ENCODE measurements at regions not wholly inside any gene's neighbourhood (a gene's known extent, or its start where the extent isn't known, plus 50 kb on each side); places are given as distances from the start of the nearest gene placed in this dataset.

DNA sequence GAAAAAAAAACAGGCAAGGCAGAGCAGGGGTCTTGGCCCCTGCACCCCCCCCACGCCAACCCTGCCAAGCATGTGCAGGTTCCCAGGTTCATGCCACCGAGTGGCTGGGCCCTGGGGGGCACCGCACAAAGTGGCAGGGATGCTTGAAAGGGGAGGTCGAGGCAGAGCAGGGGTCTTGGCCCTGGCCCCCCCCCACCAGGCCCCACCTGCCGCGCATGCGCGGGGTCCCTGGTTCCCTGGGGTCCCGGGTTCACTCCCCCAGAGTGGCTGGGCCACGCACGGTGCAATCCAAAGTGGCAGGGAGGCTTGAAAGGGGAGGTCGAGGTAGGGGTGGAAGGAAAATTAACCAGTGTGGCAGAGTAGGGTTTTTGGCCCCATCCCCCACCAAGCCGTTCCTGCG, 312.2 kb downstream of the ALG10 start:
- WGBS, 3 donors: 76 to 89% (median 82%) methylated on average over 11 to 14 of the region's 14 CpGs
- no peaks in the 10 kb centered on the region for H3K36me3 ChIP-seq (ENCODE audit: control insufficient read depth in 3 of 3, insufficient read depth in 2 of 3, low read depth in 1 of 3, low read length in 3 of 3)
- H3K4me1 ChIP-seq (ENCODE audit: control insufficient read depth in 3 of 3, insufficient read depth in 2 of 3, low read depth in 1 of 3, low read length in 2 of 3): no peaks in the 10 kb centered on the region
- no peaks in the 10 kb centered on the region for H3K27me3 ChIP-seq (ENCODE audit: control insufficient read depth in 3 of 3, insufficient read depth in 3 of 3, low read length in 3 of 3)
- DNase-seq (no peak), FAIRE-seq (no peak)
- no peak overlapping the region for H3K27ac ChIP-seq (ENCODE audit: low read depth in 1 of 3, low read length in 2 of 3)
- peaks cover 4 to 98% of the 10 kb centered on the region in 2 donors for H3K9me3 ChIP-seq (ENCODE audit: control insufficient read depth in 2 of 2, insufficient read depth in 1 of 2, low read depth in 1 of 2, low read length in 1 of 2)
- H3K4me3 ChIP-seq (ENCODE audit: low read depth in 1 of 3, low read length in 3 of 3): no peak overlapping the region

DNA sequence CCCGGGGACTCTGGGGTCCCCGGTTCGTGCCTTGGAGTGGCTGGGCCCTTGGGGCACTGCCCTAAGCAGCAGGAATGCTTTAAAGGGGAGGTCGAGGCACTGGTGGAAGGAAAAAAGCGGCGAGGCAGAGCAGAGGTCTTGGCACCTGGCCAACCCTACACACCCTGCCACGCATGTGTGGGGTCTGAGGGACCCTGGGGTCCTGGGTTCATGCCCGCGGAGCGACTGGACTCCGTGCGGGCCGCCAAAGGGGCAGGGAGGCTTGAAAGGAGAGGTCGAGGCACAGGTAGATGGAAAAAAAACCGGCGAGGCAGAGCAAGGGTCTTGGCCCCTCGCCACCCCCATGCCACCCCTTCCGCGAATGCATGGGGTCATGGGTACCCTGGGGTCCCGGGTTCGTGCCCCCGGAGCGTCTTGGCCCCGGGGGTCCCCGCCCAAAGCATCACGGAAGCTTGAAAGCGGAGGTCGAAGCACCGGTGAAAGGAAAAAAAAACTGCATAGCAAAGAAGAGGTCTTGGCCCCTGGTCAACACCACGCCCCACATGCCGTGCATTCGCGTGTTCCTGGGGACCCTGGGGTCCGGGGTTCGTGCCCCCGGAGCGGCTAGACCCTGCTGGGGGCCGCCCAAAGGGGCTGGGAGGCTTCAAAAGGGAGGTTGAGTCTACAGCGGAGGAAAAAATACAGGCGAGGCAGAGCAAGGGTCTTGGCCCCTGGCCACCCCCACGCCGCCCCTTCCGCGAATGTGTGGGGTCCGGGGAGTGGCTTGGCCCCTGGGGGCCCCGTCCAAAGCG, 312.9 kb downstream of the ALG10 start:
- Histone ChIP-seq H3K36me3 (ENCODE audit: control insufficient read depth in 3 of 3, insufficient read depth in 2 of 3, low read depth in 1 of 3, low read length in 3 of 3) (no peaks in the 10 kb centered on the region), H3K27me3 (ENCODE audit: control insufficient read depth in 3 of 3, insufficient read depth in 3 of 3, low read length in 3 of 3) (no peaks in the 10 kb centered on the region), H3K4me1 (ENCODE audit: control insufficient read depth in 3 of 3, insufficient read depth in 2 of 3, low read depth in 1 of 3, low read length in 2 of 3) (no peaks in the 10 kb centered on the region), H3K27ac (ENCODE audit: low read depth in 1 of 3, low read length in 2 of 3) (no peak overlapping the region), H3K9me3 (ENCODE audit: control insufficient read depth in 2 of 2, insufficient read depth in 1 of 2, low read depth in 1 of 2, low read length in 1 of 2) (peaks cover 4 to 98% of the 10 kb centered on the region in 2 donors), H3K4me3 (ENCODE audit: low read depth in 1 of 3, low read length in 3 of 3) (no peak overlapping the region)
- FAIRE-seq: no peak
- DNase-seq: no peak
- WGBS, 3 donors: 53 to 54% (median 54%) methylated on average over 46 to 47 of the region's 47 CpGs

GRCh38 chr12:34335819-34336262, 313.5 kb downstream of the ALG10 start:
- DNase-seq (no peak), FAIRE-seq (no peak)
- peaks cover 2 to 98% of the 10 kb centered on the region in 2 donors for H3K9me3 ChIP-seq (ENCODE audit: control insufficient read depth in 2 of 2, insufficient read depth in 1 of 2, low read depth in 1 of 2, low read length in 1 of 2)
- no peaks in the 10 kb centered on the region for H3K4me1 ChIP-seq (ENCODE audit: control insufficient read depth in 3 of 3, insufficient read depth in 2 of 3, low read depth in 1 of 3, low read length in 2 of 3)
- no peak overlapping the region for H3K4me3 ChIP-seq (ENCODE audit: low read depth in 1 of 3, low read length in 3 of 3)
- H3K27me3 ChIP-seq (ENCODE audit: control insufficient read depth in 3 of 3, insufficient read depth in 3 of 3, low read length in 3 of 3): no peaks in the 10 kb centered on the region
- 59 to 67% (median 64%) methylated on average over 25 of the region's 25 CpGs for WGBS, 3 donors
- no peaks in the 10 kb centered on the region for H3K36me3 ChIP-seq (ENCODE audit: control insufficient read depth in 3 of 3, insufficient read depth in 2 of 3, low read depth in 1 of 3, low read length in 3 of 3)
- no peak overlapping the region for H3K27ac ChIP-seq (ENCODE audit: low read depth in 1 of 3, low read length in 2 of 3)

DNA sequence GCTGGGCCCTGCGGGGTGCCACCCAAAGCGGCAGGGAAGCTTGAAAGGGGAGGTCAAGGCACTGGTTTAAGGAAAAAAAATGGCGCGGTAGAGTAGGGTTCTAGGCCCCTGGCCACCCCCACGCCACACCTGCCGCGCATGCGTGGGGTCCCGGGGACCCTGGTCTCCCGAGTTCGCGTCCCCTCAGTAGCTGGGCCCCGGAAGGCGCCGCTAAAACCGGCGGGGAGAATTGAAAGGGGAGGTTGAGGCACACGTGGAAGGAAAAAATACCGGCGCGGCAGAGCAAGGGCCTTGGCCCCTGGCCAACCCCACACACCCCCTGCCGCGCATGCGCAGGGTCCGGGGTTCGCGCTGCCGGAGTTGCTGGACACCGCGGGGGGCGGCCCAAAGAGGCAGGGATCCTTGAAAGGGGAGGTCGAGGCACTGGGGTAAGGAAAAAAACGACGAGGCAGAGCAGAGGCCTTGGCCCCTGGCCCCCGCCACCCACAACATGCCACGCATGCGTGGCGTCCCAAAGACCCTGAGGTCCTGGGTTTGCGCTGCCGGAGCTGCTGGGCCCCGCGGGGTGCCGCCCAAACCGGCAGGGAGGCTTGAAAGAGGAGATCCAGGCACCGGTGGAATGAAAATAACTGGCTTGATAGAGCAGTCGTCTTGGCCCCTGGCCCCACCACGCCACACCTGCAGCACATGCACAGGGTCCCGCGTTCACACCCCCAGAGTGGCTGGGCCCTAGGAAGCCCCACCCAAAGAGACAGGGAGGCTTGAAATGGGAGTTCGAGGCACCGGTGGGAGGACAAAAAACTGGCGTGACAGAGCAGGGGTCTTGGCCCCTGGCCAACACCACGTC, 314.5 kb downstream of the ALG10 start:
- DNase-seq (no peak), FAIRE-seq (no peak)
- Histone ChIP-seq H3K36me3 (ENCODE audit: control insufficient read depth in 3 of 3, insufficient read depth in 2 of 3, low read depth in 1 of 3, low read length in 3 of 3) (no peaks in the 10 kb centered on the region), H3K4me3 (ENCODE audit: low read depth in 1 of 3, low read length in 3 of 3) (no peak overlapping the region), H3K4me1 (ENCODE audit: control insufficient read depth in 3 of 3, insufficient read depth in 2 of 3, low read depth in 1 of 3, low read length in 2 of 3) (no peaks in the 10 kb centered on the region), H3K27me3 (ENCODE audit: control insufficient read depth in 3 of 3, insufficient read depth in 3 of 3, low read length in 3 of 3) (no peaks in the 10 kb centered on the region), H3K27ac (ENCODE audit: low read depth in 1 of 3, low read length in 2 of 3) (no peak overlapping the region), H3K9me3 (ENCODE audit: control insufficient read depth in 2 of 2, insufficient read depth in 1 of 2, low read depth in 1 of 2, low read length in 1 of 2) (peaks cover 0 to 98% of the 10 kb centered on the region in 2 donors)
- 75 to 84% (median 79%) methylated on average over 53 of the region's 53 CpGs for WGBS, 3 donors

GRCh38 chr12:34338751-34339150, 316.5 kb downstream of the ALG10 start:
- DNase-seq: no peak
- WGBS, 3 donors: 78 to 86% (median 82%) methylated on average over 20 to 22 of the region's 22 CpGs
- Histone ChIP-seq H3K36me3 (ENCODE audit: control insufficient read depth in 3 of 3, insufficient read depth in 2 of 3, low read depth in 1 of 3, low read length in 3 of 3) (no peaks in the 10 kb centered on the region), H3K27ac (ENCODE audit: low read depth in 1 of 3, low read length in 2 of 3) (no peak overlapping the region), H3K9me3 (ENCODE audit: control insufficient read depth in 2 of 2, insufficient read depth in 1 of 2, low read depth in 1 of 2, low read length in 1 of 2) (peaks cover 3 to 99% of the 10 kb centered on the region in 2 donors), H3K4me3 (ENCODE audit: low read depth in 1 of 3, low read length in 3 of 3) (no peak overlapping the region), H3K4me1 (ENCODE audit: control insufficient read depth in 3 of 3, insufficient read depth in 2 of 3, low read depth in 1 of 3, low read length in 2 of 3) (no peaks in the 10 kb centered on the region), H3K27me3 (ENCODE audit: control insufficient read depth in 3 of 3, insufficient read depth in 3 of 3, low read length in 3 of 3) (no peaks in the 10 kb centered on the region)
- no peak for FAIRE-seq

DNA sequence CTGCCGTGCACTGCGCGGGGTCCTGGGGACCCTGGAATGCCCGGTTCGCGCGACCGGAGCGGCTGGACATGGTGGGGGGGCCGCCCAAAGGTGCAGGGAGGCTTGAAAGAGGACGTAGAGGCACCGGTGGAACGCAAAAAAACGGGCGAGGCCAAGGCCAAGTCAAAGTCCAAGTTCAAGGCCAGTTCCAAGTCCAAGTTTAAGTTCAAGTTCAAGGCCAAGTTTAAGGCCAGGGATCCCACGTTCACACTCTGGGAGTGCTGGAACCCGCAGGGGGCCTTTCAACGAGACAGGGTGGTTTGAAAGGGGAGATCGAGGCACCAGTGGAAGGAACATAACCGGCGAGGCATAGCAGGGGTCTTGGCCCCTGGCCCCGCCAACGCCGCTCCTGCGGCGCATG, 317.6 kb downstream of the ALG10 start:
- peaks cover 9 to 99% of the 10 kb centered on the region in 2 donors for H3K9me3 ChIP-seq (ENCODE audit: control insufficient read depth in 2 of 2, insufficient read depth in 1 of 2, low read depth in 1 of 2, low read length in 1 of 2)
- no peak overlapping the region for H3K4me3 ChIP-seq (ENCODE audit: low read depth in 1 of 3, low read length in 3 of 3)
- DNase-seq (no peak), FAIRE-seq (no peak)
- 65 to 79% (median 74%) methylated on average over 26 of the region's 26 CpGs for WGBS, 3 donors
- H3K36me3 ChIP-seq (ENCODE audit: control insufficient read depth in 3 of 3, insufficient read depth in 2 of 3, low read depth in 1 of 3, low read length in 3 of 3): no peaks in the 10 kb centered on the region
- no peaks in the 10 kb centered on the region for H3K4me1 ChIP-seq (ENCODE audit: control insufficient read depth in 3 of 3, insufficient read depth in 2 of 3, low read depth in 1 of 3, low read length in 2 of 3)
- no peak overlapping the region for H3K27ac ChIP-seq (ENCODE audit: low read depth in 1 of 3, low read length in 2 of 3)
- H3K27me3 ChIP-seq (ENCODE audit: control insufficient read depth in 3 of 3, insufficient read depth in 3 of 3, low read length in 3 of 3): no peaks in the 10 kb centered on the region

DNA sequence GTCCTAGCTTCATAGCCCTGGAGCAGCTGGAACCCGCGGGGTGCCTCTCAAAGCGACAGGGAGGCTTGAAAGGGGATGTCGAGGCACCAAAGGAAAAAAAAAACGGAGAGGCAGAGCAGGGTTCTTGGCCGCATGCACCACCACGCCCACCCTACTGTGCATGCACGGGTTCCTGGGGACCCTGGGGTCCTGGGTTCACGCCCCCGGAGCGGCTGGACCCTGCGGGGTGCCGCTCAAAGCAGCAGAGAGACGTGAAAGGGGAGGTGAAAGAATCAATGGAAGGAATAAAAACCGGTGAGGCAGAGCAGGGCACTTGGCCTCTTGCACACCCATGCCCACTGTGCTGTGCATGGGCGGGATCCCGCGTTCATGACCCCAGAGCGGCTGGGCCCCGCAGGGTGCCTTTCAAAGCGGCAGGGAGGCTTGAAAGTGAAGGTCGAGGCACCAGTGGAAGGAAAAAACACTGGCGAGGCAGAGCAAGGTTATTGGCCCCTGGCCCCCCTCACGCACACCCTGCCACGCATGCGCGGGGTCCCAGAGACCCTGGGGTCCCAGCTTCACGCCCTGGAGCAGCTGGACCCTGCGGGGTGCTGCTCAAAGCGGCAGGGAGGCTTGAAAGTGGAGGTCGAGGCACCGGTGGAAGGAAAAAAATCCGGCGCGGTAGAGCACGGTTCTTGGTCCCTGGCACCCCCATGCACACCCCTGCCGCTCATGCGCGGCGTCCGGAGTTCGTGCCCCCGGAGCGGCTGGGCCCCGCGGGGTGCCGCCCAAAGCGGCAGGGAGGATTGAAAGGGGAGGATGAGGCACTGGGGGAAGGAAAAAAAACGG, 318.5 kb downstream of the ALG10 start:
- FAIRE-seq (no peak), DNase-seq (no peak)
- Histone ChIP-seq H3K9me3 (ENCODE audit: control insufficient read depth in 2 of 2, insufficient read depth in 1 of 2, low read depth in 1 of 2, low read length in 1 of 2) (peaks cover 9 to 99% of the 10 kb centered on the region in 2 donors), H3K27me3 (ENCODE audit: control insufficient read depth in 3 of 3, insufficient read depth in 3 of 3, low read length in 3 of 3) (no peaks in the 10 kb centered on the region), H3K36me3 (ENCODE audit: control insufficient read depth in 3 of 3, insufficient read depth in 2 of 3, low read depth in 1 of 3, low read length in 3 of 3) (no peaks in the 10 kb centered on the region), H3K4me3 (ENCODE audit: low read depth in 1 of 3, low read length in 3 of 3) (no peak overlapping the region), H3K27ac (ENCODE audit: low read depth in 1 of 3, low read length in 2 of 3) (no peak overlapping the region), H3K4me1 (ENCODE audit: control insufficient read depth in 3 of 3, insufficient read depth in 2 of 3, low read depth in 1 of 3, low read length in 2 of 3) (no peaks in the 10 kb centered on the region)
- whole genome bisulfite sequencing, 3 donors: 56 to 66% (median 65%) methylated on average over 49 of the region's 49 CpGs

- FAIRE-seq (no peak), DNase-seq (no peak)
- no peaks in the 10 kb centered on the region for H3K36me3 ChIP-seq (ENCODE audit: control insufficient read depth in 3 of 3, insufficient read depth in 2 of 3, low read depth in 1 of 3, low read length in 3 of 3)
- no peak overlapping the region for H3K4me3 ChIP-seq (ENCODE audit: low read depth in 1 of 3, low read length in 3 of 3)
- no peak overlapping the region for H3K27ac ChIP-seq (ENCODE audit: low read depth in 1 of 3, low read length in 2 of 3)
- peaks cover 9 to 99% of the 10 kb centered on the region in 2 donors for H3K9me3 ChIP-seq (ENCODE audit: control insufficient read depth in 2 of 2, insufficient read depth in 1 of 2, low read depth in 1 of 2, low read length in 1 of 2)
- no peaks in the 10 kb centered on the region for H3K4me1 ChIP-seq (ENCODE audit: control insufficient read depth in 3 of 3, insufficient read depth in 2 of 3, low read depth in 1 of 3, low read length in 2 of 3)
- no peaks in the 10 kb centered on the region for H3K27me3 ChIP-seq (ENCODE audit: control insufficient read depth in 3 of 3, insufficient read depth in 3 of 3, low read length in 3 of 3)
- 49 to 64% (median 53%) methylated on average over 19 to 21 of the region's 21 CpGs for WGBS, 3 donors
These were observed 319.1 kb downstream of the ALG10 start for GRCh38 chr12:34341362-34341733.
